ENCODE measurements at regions not wholly inside any gene's neighbourhood (a gene's known extent, or its start where the extent isn't known, plus 50 kb on each side); places are given as distances from the start of the nearest gene placed in this dataset.

- no peak overlapping the region for H2BK120ac ChIP-seq (ENCODE audit: low read depth, low read length)
- no peaks in the 10 kb centered on the region for H3K79me2 ChIP-seq (ENCODE audit: control insufficient read depth, insufficient read depth, low read length)
- DNase-seq: no peak
- H3K36me3 ChIP-seq (ENCODE audit: control insufficient read depth, insufficient read depth, low read length): no peaks in the 10 kb centered on the region
- no peak overlapping the region for H2BK15ac ChIP-seq (replicated peaks; ENCODE audit: low read depth)
- H3K27ac ChIP-seq (ENCODE audit: low read depth, low read length): no peak overlapping the region
- no peaks in the 10 kb centered on the region for H3K27me3 ChIP-seq (ENCODE audit: insufficient read depth, low read length, poor library complexity)
- H3K4me2 ChIP-seq (ENCODE audit: low read length): no peak overlapping the region
- H4K5ac ChIP-seq (ENCODE audit: low read length): no peak overlapping the region
- no peaks in the 10 kb centered on the region for H3K4me1 ChIP-seq (ENCODE audit: control insufficient read depth, low read depth, low read length)
- H3K4ac ChIP-seq (ENCODE audit: low read depth, low read length): no peak overlapping the region
- H3K23ac ChIP-seq (ENCODE audit: low read length): no peak overlapping the region
- WGBS (ENCODE audit: extremely low coverage, insufficient coverage, low lambda C conversion rate): no CpG with 5 or more reads among the region's 4 CpGs
- no peak overlapping the region for H2BK5ac ChIP-seq (ENCODE audit: low read length)
- no peak overlapping the region for H3K18ac ChIP-seq (ENCODE audit: low read length)
- no peak overlapping the region for H3K4me3 ChIP-seq (ENCODE audit: low read length)
- no peak overlapping the region for H2AK5ac ChIP-seq (ENCODE audit: low read length)
- H3K56ac ChIP-seq (ENCODE audit: low read length): no peak overlapping the region
- no peaks in the 10 kb centered on the region for H3K79me1 ChIP-seq (ENCODE audit: low read length)
- no peak overlapping the region for H4K8ac ChIP-seq (ENCODE audit: low read depth, low read length)
- H3K9ac ChIP-seq (ENCODE audit: low read length): no peak overlapping the region
Observed at GRCh38 chr10:8722835-8723234, 668.3 kb downstream of the GATA3 start.

GRCh38 chr10:8725343-8725742 is 670.9 kb downstream of the GATA3 start:
- no peaks in the 10 kb centered on the region for H3K4me1 ChIP-seq (ENCODE audit: control insufficient read depth, low read depth, low read length)
- no peak overlapping the region for H4K8ac ChIP-seq (ENCODE audit: low read depth, low read length)
- H4K5ac ChIP-seq (ENCODE audit: low read length): no peak overlapping the region
- no peak overlapping the region for H3K27ac ChIP-seq (ENCODE audit: low read depth, low read length)
- no peak overlapping the region for H2BK5ac ChIP-seq (ENCODE audit: low read length)
- H3K9ac ChIP-seq (ENCODE audit: low read length): no peak overlapping the region
- DNase-seq: no peak
- H3K79me1 ChIP-seq (ENCODE audit: low read length): no peaks in the 10 kb centered on the region
- H3K56ac ChIP-seq (ENCODE audit: low read length): no peak overlapping the region
- H2AK5ac ChIP-seq (ENCODE audit: low read length): no peak overlapping the region
- H3K4ac ChIP-seq (ENCODE audit: low read depth, low read length): no peak overlapping the region
- no peak overlapping the region for H2BK120ac ChIP-seq (ENCODE audit: low read depth, low read length)
- no peaks in the 10 kb centered on the region for H3K79me2 ChIP-seq (ENCODE audit: control insufficient read depth, insufficient read depth, low read length)
- H2BK15ac ChIP-seq (replicated peaks; ENCODE audit: low read depth): no peak overlapping the region
- no peak overlapping the region for H3K23ac ChIP-seq (ENCODE audit: low read length)
- no peak overlapping the region for H3K4me2 ChIP-seq (ENCODE audit: low read length)
- no peak overlapping the region for H3K4me3 ChIP-seq (ENCODE audit: low read length)
- H3K27me3 ChIP-seq (ENCODE audit: insufficient read depth, low read length, poor library complexity): no peaks in the 10 kb centered on the region
- H3K36me3 ChIP-seq (ENCODE audit: control insufficient read depth, insufficient read depth, low read length): no peaks in the 10 kb centered on the region
- no CpG with 5 or more reads among the region's 8 CpGs for WGBS (ENCODE audit: extremely low coverage, insufficient coverage, low lambda C conversion rate)
- no peak overlapping the region for H3K18ac ChIP-seq (ENCODE audit: low read length)

GRCh38 chr10:8726084-8726778 is 671.7 kb downstream of the GATA3 start:
- H3K23ac ChIP-seq (ENCODE audit: low read length): no peak overlapping the region
- no peaks in the 10 kb centered on the region for H3K79me2 ChIP-seq (ENCODE audit: control insufficient read depth, insufficient read depth, low read length)
- no peak overlapping the region for H3K18ac ChIP-seq (ENCODE audit: low read length)
- no peak overlapping the region for H3K27ac ChIP-seq (ENCODE audit: low read depth, low read length)
- H2BK15ac ChIP-seq (replicated peaks; ENCODE audit: low read depth): no peak overlapping the region
- no peak overlapping the region for H3K56ac ChIP-seq (ENCODE audit: low read length)
- H3K79me1 ChIP-seq (ENCODE audit: low read length): no peaks in the 10 kb centered on the region
- no peak overlapping the region for H3K9ac ChIP-seq (ENCODE audit: low read length)
- no peak overlapping the region for H3K4ac ChIP-seq (ENCODE audit: low read depth, low read length)
- no peak overlapping the region for H4K5ac ChIP-seq (ENCODE audit: low read length)
- no peak for DNase-seq
- H2AK5ac ChIP-seq (ENCODE audit: low read length): no peak overlapping the region
- H3K4me1 ChIP-seq (ENCODE audit: control insufficient read depth, low read depth, low read length): no peaks in the 10 kb centered on the region
- H3K4me3 ChIP-seq (ENCODE audit: low read length): no peak overlapping the region
- no peak overlapping the region for H2BK120ac ChIP-seq (ENCODE audit: low read depth, low read length)
- no peaks in the 10 kb centered on the region for H3K27me3 ChIP-seq (ENCODE audit: insufficient read depth, low read length, poor library complexity)
- H2BK5ac ChIP-seq (ENCODE audit: low read length): no peak overlapping the region
- WGBS (ENCODE audit: extremely low coverage, insufficient coverage, low lambda C conversion rate): no CpG with 5 or more reads among the region's 3 CpGs
- no peak overlapping the region for H3K4me2 ChIP-seq (ENCODE audit: low read length)
- no peak overlapping the region for H4K8ac ChIP-seq (ENCODE audit: low read depth, low read length)
- no peaks in the 10 kb centered on the region for H3K36me3 ChIP-seq (ENCODE audit: control insufficient read depth, insufficient read depth, low read length)

DNA sequence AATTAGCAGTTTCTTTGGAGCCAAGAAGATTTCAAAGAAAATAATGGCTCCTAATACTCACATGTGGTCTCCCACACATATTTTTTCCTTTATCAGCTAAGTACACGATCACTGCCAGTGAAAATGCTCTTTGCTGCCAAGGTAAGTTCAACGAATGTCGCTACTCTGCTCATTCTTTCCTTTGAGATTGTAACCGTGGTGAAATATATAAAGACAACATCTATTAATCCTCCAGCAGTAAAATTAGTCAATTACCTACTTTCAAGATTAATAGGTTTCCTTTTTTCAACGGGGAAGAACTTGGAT is 672.2 kb downstream of the GATA3 start:
- Histone ChIP-seq H4K5ac (ENCODE audit: low read length) (no peak overlapping the region), H3K27ac (ENCODE audit: low read depth, low read length) (no peak overlapping the region), H3K18ac (ENCODE audit: low read length) (no peak overlapping the region), H3K9ac (ENCODE audit: low read length) (no peak overlapping the region), H4K8ac (ENCODE audit: low read depth, low read length) (no peak overlapping the region), H3K79me1 (ENCODE audit: low read length) (no peaks in the 10 kb centered on the region), H3K79me2 (ENCODE audit: control insufficient read depth, insufficient read depth, low read length) (no peaks in the 10 kb centered on the region), H3K4ac (ENCODE audit: low read depth, low read length) (no peak overlapping the region), H3K27me3 (ENCODE audit: insufficient read depth, low read length, poor library complexity) (no peaks in the 10 kb centered on the region), H3K36me3 (ENCODE audit: control insufficient read depth, insufficient read depth, low read length) (no peaks in the 10 kb centered on the region), H3K4me2 (ENCODE audit: low read length) (no peak overlapping the region), H3K23ac (ENCODE audit: low read length) (no peak overlapping the region), H3K4me3 (ENCODE audit: low read length) (no peak overlapping the region), H2BK5ac (ENCODE audit: low read length) (no peak overlapping the region), H2BK120ac (ENCODE audit: low read depth, low read length) (no peak overlapping the region), H3K56ac (ENCODE audit: low read length) (no peak overlapping the region), H3K4me1 (ENCODE audit: control insufficient read depth, low read depth, low read length) (no peaks in the 10 kb centered on the region), H2BK15ac (replicated peaks; ENCODE audit: low read depth) (no peak overlapping the region), H2AK5ac (ENCODE audit: low read length) (no peak overlapping the region)
- no peak for DNase-seq
- WGBS (ENCODE audit: extremely low coverage, insufficient coverage, low lambda C conversion rate): no CpG with 5 or more reads among the region's 5 CpGs

- Histone ChIP-seq H4K8ac (ENCODE audit: low read depth, low read length) (no peak overlapping the region), H2AK5ac (ENCODE audit: low read length) (no peak overlapping the region)
- no CpG with 5 or more reads among the region's 18 CpGs for WGBS (ENCODE audit: extremely low coverage, insufficient coverage, low lambda C conversion rate)
Observed at GRCh38 chr10:8731121-8732095, 676.9 kb downstream of the GATA3 start.

More at GRCh38 chr10:8731121-8732095, 676.9 kb downstream of the GATA3 start:
- Histone ChIP-seq H3K4me1 (ENCODE audit: control insufficient read depth, low read depth, low read length) (no peaks in the 10 kb centered on the region), H4K5ac (ENCODE audit: low read length) (no peak overlapping the region), H3K27ac (ENCODE audit: low read depth, low read length) (no peak overlapping the region), H3K56ac (ENCODE audit: low read length) (no peak overlapping the region), H3K4ac (ENCODE audit: low read depth, low read length) (no peak overlapping the region), H3K9ac (ENCODE audit: low read length) (no peak overlapping the region), H3K27me3 (ENCODE audit: insufficient read depth, low read length, poor library complexity) (no peaks in the 10 kb centered on the region), H2BK15ac (replicated peaks; ENCODE audit: low read depth) (no peak overlapping the region), H3K18ac (ENCODE audit: low read length) (no peak overlapping the region), H2BK120ac (ENCODE audit: low read depth, low read length) (no peak overlapping the region), H3K79me1 (ENCODE audit: low read length) (no peaks in the 10 kb centered on the region), H3K23ac (ENCODE audit: low read length) (no peak overlapping the region), H3K4me2 (ENCODE audit: low read length) (no peak overlapping the region), H3K36me3 (ENCODE audit: control insufficient read depth, insufficient read depth, low read length) (no peaks in the 10 kb centered on the region), H2BK5ac (ENCODE audit: low read length) (no peak overlapping the region), H3K4me3 (ENCODE audit: low read length) (no peak overlapping the region), H3K79me2 (ENCODE audit: control insufficient read depth, insufficient read depth, low read length) (no peaks in the 10 kb centered on the region)
- peak; percentile 6 for DNase-seq

Measured in mesendoderm (in vitro differentiated cells).